Ishikawa (cell line): ENCODE measurements at regions not wholly inside any gene's neighbourhood (a gene's known extent, or its start where the extent isn't known, plus 50 kb on each side); places are given as distances from the start of the nearest gene placed in this dataset.

Experiments
- CEBPB ChIP-seq: IDR thresholded peaks from 2 replicates; pipeline ENCODE4 v1.6.1; 2012
- CREB1 ChIP-seq: IDR thresholded peaks from 2 replicates; pipeline ENCODE4 v1.6.1; 2012; ENCODE audit warnings: low read depth
- EGR1 ChIP-seq: IDR thresholded peaks from 2 replicates; pipeline ENCODE4 v1.6.1; 2012
- EP300 ChIP-seq: IDR thresholded peaks from 2 replicates; pipeline ENCODE4 v1.6.1; 2012; ENCODE audit warnings: borderline replicate concordance
- FOXM1 ChIP-seq: IDR thresholded peaks from 2 replicates; pipeline ENCODE4 v1.6.1; 2012; ENCODE audit warnings: low read depth, borderline replicate concordance
- MAX ChIP-seq: IDR thresholded peaks from 2 replicates; pipeline ENCODE4 v1.6.1; 2012
- NFIC ChIP-seq: IDR thresholded peaks from 2 replicates; pipeline ENCODE4 v1.6.1; 2012
- RAD21 ChIP-seq: IDR thresholded peaks from 2 replicates; pipeline ENCODE4 v1.6.1; 2012; ENCODE audit warnings: low read depth
- REST ChIP-seq: IDR thresholded peaks from 2 replicates; pipeline ENCODE4 v1.6.1; 2012; ENCODE audit warnings: low read depth, mild to moderate bottlenecking
- TAF1 ChIP-seq: IDR thresholded peaks from 2 replicates; pipeline ENCODE4 v1.6.1; 2012; ENCODE audit warnings: low read depth, mild to moderate bottlenecking
- TEAD4 ChIP-seq: IDR thresholded peaks from 2 replicates; pipeline ENCODE4 v1.6.1; 2012
- YY1 ChIP-seq: IDR thresholded peaks from 2 replicates; pipeline ENCODE4 v1.6.1; 2012; ENCODE audit warnings: low read depth
- ZBTB7A ChIP-seq: IDR thresholded peaks from 2 replicates; pipeline ENCODE4 v1.6.1; 2012; ENCODE audit warnings: low read depth
- TF ChIP-seq, protein P1 (sequence below): IDR thresholded peaks from 2 replicates; pipeline ENCODE4 v1.6.1; 2012

GRCh38 chr9:118269623-118270022, 565.4 kb downstream of the TLR4 start:
- TF ChIP-seq CEBPB (no peak), REST (no peak), FOXM1 (no peak), CREB1 (no peak), ZBTB7A (no peak), TEAD4 (no peak), EGR1 (no peak), MAX (no peak), TAF1 (no peak), EP300 (no peak), RAD21 (no peak), NFIC (no peak), YY1 (no peak)
- TF ChIP-seq, protein P1, sequence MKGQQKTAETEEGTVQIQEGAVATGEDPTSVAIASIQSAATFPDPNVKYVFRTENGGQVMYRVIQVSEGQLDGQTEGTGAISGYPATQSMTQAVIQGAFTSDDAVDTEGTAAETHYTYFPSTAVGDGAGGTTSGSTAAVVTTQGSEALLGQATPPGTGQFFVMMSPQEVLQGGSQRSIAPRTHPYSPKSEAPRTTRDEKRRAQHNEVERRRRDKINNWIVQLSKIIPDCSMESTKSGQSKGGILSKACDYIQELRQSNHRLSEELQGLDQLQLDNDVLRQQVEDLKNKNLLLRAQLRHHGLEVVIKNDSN: no peak
